Endodermal cell (in vitro differentiated cells): ENCODE measurements at regions not wholly inside any gene's neighbourhood (a gene's known extent, or its start where the extent isn't known, plus 50 kb on each side); places are given as distances from the start of the nearest gene placed in this dataset.
A peak's percentile ranks its signal among the peaks of the same experiment; 100 is the strongest.

Experiments used
- DNase-seq: peaks from one replicate; pipeline ENCODE4 v3.0.0-alpha.2; 2017
- H3K27ac ChIP-seq: 2 replicates; pipeline ENCODE4 v1.5.1; 2013; ENCODE audit warnings: mild to moderate bottlenecking, low read depth, low read length, moderate library complexity
- H3K27me3 ChIP-seq: 2 replicates; pipeline ENCODE4 v1.6.1; 2013; ENCODE audit warnings: mild to moderate bottlenecking, low read length, moderate library complexity; ENCODE audit not compliant: insufficient read depth, control insufficient read depth, poor library complexity, severe bottlenecking
- H3K36me3 ChIP-seq: 2 replicates; pipeline ENCODE4 v1.7.0; 2013; ENCODE audit warnings: mild to moderate bottlenecking, low read length, moderate library complexity; ENCODE audit not compliant: control insufficient read depth, insufficient read depth
- H3K4me1 ChIP-seq: one replicate; pipeline ENCODE4 v1.7.0; 2013; ENCODE audit warnings: low read length; ENCODE audit not compliant: control insufficient read depth, insufficient read depth
- H3K4me3 ChIP-seq: 2 replicates; pipeline ENCODE4 v1.5.1; 2013; ENCODE audit warnings: mild to moderate bottlenecking, low read length, moderate library complexity
- H3K9ac ChIP-seq: 2 replicates; pipeline ENCODE4 v1.6.1; 2013; ENCODE audit warnings: mild to moderate bottlenecking, low read length, moderate library complexity; ENCODE audit not compliant: poor library complexity, severe bottlenecking; ENCODE audit errors: extremely low read depth
- H3K9me3 ChIP-seq: 2 replicates; pipeline ENCODE4 v1.6.1; 2013; ENCODE audit warnings: mild to moderate bottlenecking, low read length, moderate library complexity; ENCODE audit not compliant: control insufficient read depth
- H3K27ac Mint-ChIP-seq: 2 replicates; pipeline ENCODE4 v1.8.0; 2020; ENCODE audit warnings: mixed read lengths
- H3K27me3 Mint-ChIP-seq: 2 replicates; pipeline ENCODE4 v1.8.0; 2021; ENCODE audit warnings: mild to moderate bottlenecking, mixed read lengths; ENCODE audit not compliant: insufficient read depth
- H3K36me3 Mint-ChIP-seq: 2 replicates; pipeline ENCODE4 v1.8.0; 2020; ENCODE audit warnings: low read depth, mixed read lengths
- H3K4me1 Mint-ChIP-seq: 2 replicates; pipeline ENCODE4 v1.8.0; 2020; ENCODE audit warnings: mixed read lengths
- H3K4me3 Mint-ChIP-seq: 2 replicates; pipeline ENCODE4 v1.8.0; 2020; ENCODE audit warnings: mild to moderate bottlenecking, moderate library complexity, mixed read lengths
- H3K9me3 Mint-ChIP-seq: 2 replicates; pipeline ENCODE4 v1.8.0; 2020; ENCODE audit warnings: mild to moderate bottlenecking, mixed read lengths
- WGBS, 2 experiments: methylation state at CpG; one replicate each; pipeline versions ENCODE4 v1.1.5 to v1.1.7; 2013; ENCODE audit warnings: missing lambda C conversion rate in 2 of 2, mixed read lengths in 1 of 2; ENCODE audit not compliant: insufficient coverage in 1 of 2, insufficient read length in 1 of 2; 5-methylcytosine and 5-hydroxymethylcytosine counted together
- TF ChIP-seq, protein P1 (sequence below): fragments of 200-600 bp; sonication (generic); conservative IDR thresholded peaks from 2 replicates; pipeline ENCODE4 v1.5.0; 2021; ENCODE audit warnings: antibody characterized with exemption, mild to moderate bottlenecking

DNA sequence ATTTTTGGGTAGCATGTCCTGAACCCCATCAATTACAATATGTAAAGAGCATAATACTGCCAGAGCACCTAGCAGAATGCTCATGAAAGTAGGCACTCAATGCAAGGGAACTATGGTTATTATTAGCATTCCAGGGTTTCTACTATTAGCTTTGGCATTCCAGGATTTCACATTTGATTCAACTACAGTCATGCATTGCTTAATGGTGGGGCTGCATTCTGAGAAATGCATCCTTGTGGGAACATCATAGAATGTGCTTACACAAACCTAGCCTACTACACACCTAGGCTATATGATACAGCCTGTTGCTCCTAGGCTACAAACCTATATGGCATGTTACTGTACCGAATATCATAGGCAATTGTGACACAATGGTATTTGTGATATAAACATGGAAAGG, 247.8 kb downstream of the CD83 start:
- H3K4me1 Mint-ChIP-seq = peaks cover 71% of the 10 kb centered on the region

DNA sequence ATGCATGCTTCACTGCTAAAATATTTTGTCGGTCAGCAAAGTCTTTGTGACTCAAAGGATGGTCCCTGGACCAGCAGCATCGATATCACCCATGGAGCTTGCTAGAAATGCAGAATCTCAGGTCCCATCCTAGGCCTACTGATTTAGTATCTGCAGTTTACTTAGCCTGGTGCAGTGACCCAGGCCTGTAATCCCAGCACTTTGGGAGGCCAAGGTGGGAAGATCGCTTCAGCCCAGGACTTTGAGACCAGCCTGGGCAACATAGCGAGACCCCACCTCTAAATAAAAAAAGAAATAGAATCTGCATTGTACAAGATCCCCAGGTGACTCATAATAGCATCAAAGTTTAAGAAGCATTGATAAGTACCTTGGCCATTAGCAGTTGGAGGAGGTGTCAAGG, 248.7 kb downstream of the CD83 start:
- WGBS, 2 experiments = 91 to 92% methylated on average over 4 of the region's 4 CpGs

More for the DNA sequence above, 247.8 kb downstream of the CD83 start:
- no peaks in the 10 kb centered on the region for H3K27me3 Mint-ChIP-seq
- Histone ChIP-seq H3K4me1 (no peaks in the 10 kb centered on the region), H3K9ac (no peak overlapping the region), H3K27me3 (no peaks in the 10 kb centered on the region), H3K4me3 (no peak overlapping the region), H3K36me3 (no peaks in the 10 kb centered on the region), H3K27ac (no peak overlapping the region), H3K9me3 (peaks cover 6% of the 10 kb centered on the region)
- no peak overlapping the region for H3K27ac Mint-ChIP-seq
- no peak for DNase-seq
- peaks cover 13% of the 10 kb centered on the region for H3K36me3 Mint-ChIP-seq
- no peak overlapping the region for H3K4me3 Mint-ChIP-seq
- no peaks in the 10 kb centered on the region for H3K9me3 Mint-ChIP-seq
- TF ChIP-seq, protein P1, sequence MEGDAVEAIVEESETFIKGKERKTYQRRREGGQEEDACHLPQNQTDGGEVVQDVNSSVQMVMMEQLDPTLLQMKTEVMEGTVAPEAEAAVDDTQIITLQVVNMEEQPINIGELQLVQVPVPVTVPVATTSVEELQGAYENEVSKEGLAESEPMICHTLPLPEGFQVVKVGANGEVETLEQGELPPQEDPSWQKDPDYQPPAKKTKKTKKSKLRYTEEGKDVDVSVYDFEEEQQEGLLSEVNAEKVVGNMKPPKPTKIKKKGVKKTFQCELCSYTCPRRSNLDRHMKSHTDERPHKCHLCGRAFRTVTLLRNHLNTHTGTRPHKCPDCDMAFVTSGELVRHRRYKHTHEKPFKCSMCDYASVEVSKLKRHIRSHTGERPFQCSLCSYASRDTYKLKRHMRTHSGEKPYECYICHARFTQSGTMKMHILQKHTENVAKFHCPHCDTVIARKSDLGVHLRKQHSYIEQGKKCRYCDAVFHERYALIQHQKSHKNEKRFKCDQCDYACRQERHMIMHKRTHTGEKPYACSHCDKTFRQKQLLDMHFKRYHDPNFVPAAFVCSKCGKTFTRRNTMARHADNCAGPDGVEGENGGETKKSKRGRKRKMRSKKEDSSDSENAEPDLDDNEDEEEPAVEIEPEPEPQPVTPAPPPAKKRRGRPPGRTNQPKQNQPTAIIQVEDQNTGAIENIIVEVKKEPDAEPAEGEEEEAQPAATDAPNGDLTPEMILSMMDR = no peak
- 94% methylated on average over 1 of the region's 1 CpG; no CpG with 5 or more reads in 1 of the 2 experiments for WGBS, 2 experiments

DNA sequence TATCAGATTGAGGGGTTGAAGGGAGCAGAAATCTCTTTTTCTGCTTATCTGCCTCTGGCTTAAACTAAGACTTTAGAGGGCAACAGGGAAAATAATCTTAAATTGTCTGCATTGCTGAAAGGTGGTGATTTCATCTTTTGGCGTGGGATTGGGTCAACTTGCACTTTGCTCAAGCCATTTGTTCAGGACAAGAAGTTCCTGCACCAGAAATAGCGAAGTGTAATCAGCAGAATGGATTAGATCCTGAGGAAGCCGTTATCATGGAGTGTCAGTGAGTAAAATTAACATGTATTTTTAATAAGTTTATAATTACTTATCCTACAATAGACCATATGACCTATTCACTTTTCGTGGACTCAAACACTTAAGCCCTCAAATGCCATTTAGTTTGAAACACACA, 249.3 kb downstream of the CD83 start:
- H3K4me3 Mint-ChIP-seq = no peak overlapping the region
- H3K27me3 Mint-ChIP-seq = no peaks in the 10 kb centered on the region
- TF ChIP-seq, protein P1 = no peak
- Histone ChIP-seq H3K36me3 (no peaks in the 10 kb centered on the region), H3K4me1 (no peaks in the 10 kb centered on the region), H3K27me3 (no peaks in the 10 kb centered on the region), H3K27ac (no peak overlapping the region), H3K9me3 (peaks cover 6% of the 10 kb centered on the region), H3K4me3 (no peak overlapping the region), H3K9ac (no peak overlapping the region)
- peaks cover 62% of the 10 kb centered on the region for H3K4me1 Mint-ChIP-seq
- peaks cover 22% of the 10 kb centered on the region for H3K36me3 Mint-ChIP-seq
- WGBS, 2 experiments = 85 to 93% methylated on average over 2 to 4 of the region's 4 CpGs
- no peak for DNase-seq
- H3K27ac Mint-ChIP-seq = peak overlapping the region; percentile 80
- H3K9me3 Mint-ChIP-seq = no peaks in the 10 kb centered on the region

More for the DNA sequence above, 248.7 kb downstream of the CD83 start:
- Histone ChIP-seq H3K27ac (no peak overlapping the region), H3K4me3 (no peak overlapping the region), H3K4me1 (no peaks in the 10 kb centered on the region), H3K36me3 (no peaks in the 10 kb centered on the region), H3K9ac (no peak overlapping the region), H3K9me3 (peaks cover 6% of the 10 kb centered on the region), H3K27me3 (no peaks in the 10 kb centered on the region)
- Mint-ChIP-seq H3K4me1 (peaks cover 67% of the 10 kb centered on the region), H3K27ac (no peak overlapping the region), H3K27me3 (no peaks in the 10 kb centered on the region), H3K4me3 (no peak overlapping the region), H3K9me3 (no peaks in the 10 kb centered on the region), H3K36me3 (peaks cover 19% of the 10 kb centered on the region)
- TF ChIP-seq, protein P1 = no peak
- DNase-seq = no peak
